ENCODE measurements at regions not wholly inside any gene's neighbourhood (a gene's known extent, or its start where the extent isn't known, plus 50 kb on each side); places are given as distances from the start of the nearest gene placed in this dataset.

- Histone ChIP-seq H3K9me3 (no peaks in the 10 kb centered on the region), H3K27me3 (no peaks in the 10 kb centered on the region), H3K4me3 (no peak overlapping the region), H3K4me1 (no peaks in the 10 kb centered on the region), H3K36me3 (no peaks in the 10 kb centered on the region), H3K27ac (no peak overlapping the region)
- intact Hi-C loops (cut with DNase I), result no loop called here
- DNase-seq (no peak), ATAC-seq (no peak)
- TF ChIP-seq POLR2A (IDR thresholded peaks at IDR 0.05), result no peak
- no peak for TF ChIP-seq CTCF (IDR thresholded peaks at IDR 0.05)
- 69% methylated on average over 2 of the region's 2 CpGs for WGBS (ENCODE audit: insufficient coverage, low coverage, low lambda C conversion rate, missing lambda C conversion rate)
Observed at GRCh38 chr5:92863666-92864065, 717.4 kb downstream of the NR2F1-AS1 start.

- intact Hi-C loops (cut with DNase I), result no loop called here
- no peaks in the 10 kb centered on the region for H3K36me3 ChIP-seq
- 50% methylated on average over 3 of the region's 3 CpGs for WGBS (ENCODE audit: insufficient coverage, low coverage, low lambda C conversion rate, missing lambda C conversion rate)
- H3K4me1 ChIP-seq, result no peaks in the 10 kb centered on the region
- H3K9me3 ChIP-seq, result no peaks in the 10 kb centered on the region
- TF ChIP-seq POLR2A (IDR thresholded peaks at IDR 0.05), result no peak
- TF ChIP-seq CTCF (IDR thresholded peaks at IDR 0.05), result no peak
- ATAC-seq (no peak), DNase-seq (no peak)
- H3K4me3 ChIP-seq, result no peak overlapping the region
- no peak overlapping the region for H3K27ac ChIP-seq
- H3K27me3 ChIP-seq, result no peaks in the 10 kb centered on the region
Observed at GRCh38 chr5:92861531-92862285, 719.3 kb downstream of the NR2F1-AS1 start.

- Histone ChIP-seq H3K36me3 (no peaks in the 10 kb centered on the region), H3K4me3 (no peak overlapping the region), H3K27ac (no peak overlapping the region), H3K9me3 (no peaks in the 10 kb centered on the region), H3K27me3 (no peaks in the 10 kb centered on the region), H3K4me1 (no peaks in the 10 kb centered on the region)
- DNase-seq (no peak), ATAC-seq (no peak)
- WGBS (ENCODE audit: insufficient coverage, low coverage, low lambda C conversion rate, missing lambda C conversion rate), result 50% methylated on average over 2 of the region's 2 CpGs
- intact Hi-C loops (cut with DNase I), result no loop called here
- TF ChIP-seq POLR2A (IDR thresholded peaks at IDR 0.05), result no peak
- TF ChIP-seq CTCF (IDR thresholded peaks at IDR 0.05), result no peak
Observed at GRCh38 chr5:92860061-92860460, 721.0 kb downstream of the NR2F1-AS1 start.

- Histone ChIP-seq H3K36me3 (no peaks in the 10 kb centered on the region), H3K4me3 (no peak overlapping the region), H3K27ac (no peak overlapping the region), H3K9me3 (no peaks in the 10 kb centered on the region), H3K4me1 (no peaks in the 10 kb centered on the region), H3K27me3 (no peaks in the 10 kb centered on the region)
- 58% methylated on average over 4 of the region's 4 CpGs for WGBS (ENCODE audit: insufficient coverage, low coverage, low lambda C conversion rate, missing lambda C conversion rate)
- intact Hi-C loops (cut with DNase I), result no loop called here
- DNase-seq, result no peak
- no peak for ATAC-seq
- TF ChIP-seq CTCF (IDR thresholded peaks at IDR 0.05), result no peak
- TF ChIP-seq POLR2A (IDR thresholded peaks at IDR 0.05), result no peak
Observed at GRCh38 chr5:92852219-92852618, 728.8 kb downstream of the NR2F1-AS1 start.
